ENCODE measurements at regions not wholly inside any gene's neighbourhood (a gene's known extent, or its start where the extent isn't known, plus 50 kb on each side); places are given as distances from the start of the nearest gene placed in this dataset.

GRCh38 chr6:147078106-147078505 lies 126.1 kb upstream of the STXBP5 start:
- Mint-ChIP-seq H3K9me3 (peaks cover 0 to 2% (median 0%) of the 10 kb centered on the region in 11 donors), H3K36me3 (no peaks in the 10 kb centered on the region), H3K27me3 (no peaks in the 10 kb centered on the region), H3K4me3 (no peak overlapping the region), H3K27ac (no peak overlapping the region), H3K4me1 (peaks cover 0 to 6% (median 0%) of the 10 kb centered on the region in 7 donors)
- H3K27ac ChIP-seq (ENCODE audit: low read depth, low read length): no peak overlapping the region
- no peaks in the 10 kb centered on the region for H3K9me3 ChIP-seq (ENCODE audit: control insufficient read depth in 2 of 3, low read length in 3 of 3)
- ChIA-PET POLR2A (no interaction called here), CTCF (no interaction called here)
- H3K4me3 ChIP-seq (ENCODE audit: low read length): no peak overlapping the region
- intact Hi-C loops (cut with micrococcal nuclease): no loop called here
- H3K36me3 ChIP-seq (ENCODE audit: control insufficient read depth in 2 of 3, insufficient read depth in 3 of 3, low read length in 3 of 3): no peaks in the 10 kb centered on the region
- H3K27me3 ChIP-seq (ENCODE audit: control insufficient read depth in 2 of 2, insufficient read depth in 2 of 2, low read length in 2 of 2): no peaks in the 10 kb centered on the region
- DNase-seq (no peak), ATAC-seq (no peak)
- no peaks in the 10 kb centered on the region for H3K4me1 ChIP-seq (ENCODE audit: control insufficient read depth in 2 of 2, insufficient read depth in 2 of 2, low read length in 2 of 2)

DNA sequence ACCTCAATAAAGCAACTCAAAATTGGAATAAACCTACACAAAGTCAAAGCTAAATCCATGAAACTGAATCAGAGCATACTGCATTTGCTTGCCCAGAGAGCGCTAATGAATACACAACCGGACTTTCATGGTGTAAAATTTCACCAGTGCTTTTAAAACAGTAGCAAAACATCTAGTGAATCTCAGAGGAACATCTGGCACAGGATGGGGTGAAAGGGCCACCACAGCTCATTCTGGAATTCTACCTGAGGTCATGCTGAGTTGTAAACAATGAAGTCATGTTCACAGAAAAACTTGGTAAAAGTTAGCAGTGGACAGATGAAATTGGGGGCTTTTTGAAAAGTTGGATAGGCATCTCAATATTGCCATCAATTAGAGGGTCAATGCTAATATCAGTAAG lies 125.6 kb upstream of the STXBP5 start:
- ChIA-PET CTCF (no interaction called here), POLR2A (no interaction called here)
- ATAC-seq (no peak), DNase-seq (no peak)
- Histone ChIP-seq H3K9me3 (ENCODE audit: control insufficient read depth in 2 of 3, low read length in 3 of 3) (no peaks in the 10 kb centered on the region), H3K36me3 (ENCODE audit: control insufficient read depth in 2 of 3, insufficient read depth in 3 of 3, low read length in 3 of 3) (no peaks in the 10 kb centered on the region), H3K27me3 (ENCODE audit: control insufficient read depth in 2 of 2, insufficient read depth in 2 of 2, low read length in 2 of 2) (no peaks in the 10 kb centered on the region), H3K4me3 (ENCODE audit: low read length) (no peak overlapping the region), H3K27ac (ENCODE audit: low read depth, low read length) (no peak overlapping the region), H3K4me1 (ENCODE audit: control insufficient read depth in 2 of 2, insufficient read depth in 2 of 2, low read length in 2 of 2) (no peaks in the 10 kb centered on the region)
- Mint-ChIP-seq H3K27ac (no peak overlapping the region), H3K27me3 (no peaks in the 10 kb centered on the region), H3K9me3 (peaks cover 0 to 2% (median 0%) of the 10 kb centered on the region in 11 donors), H3K36me3 (no peaks in the 10 kb centered on the region), H3K4me3 (no peak overlapping the region), H3K4me1 (peaks cover 0 to 6% (median 0%) of the 10 kb centered on the region in 7 donors)
- intact Hi-C loops (cut with micrococcal nuclease): no loop called here

DNA sequence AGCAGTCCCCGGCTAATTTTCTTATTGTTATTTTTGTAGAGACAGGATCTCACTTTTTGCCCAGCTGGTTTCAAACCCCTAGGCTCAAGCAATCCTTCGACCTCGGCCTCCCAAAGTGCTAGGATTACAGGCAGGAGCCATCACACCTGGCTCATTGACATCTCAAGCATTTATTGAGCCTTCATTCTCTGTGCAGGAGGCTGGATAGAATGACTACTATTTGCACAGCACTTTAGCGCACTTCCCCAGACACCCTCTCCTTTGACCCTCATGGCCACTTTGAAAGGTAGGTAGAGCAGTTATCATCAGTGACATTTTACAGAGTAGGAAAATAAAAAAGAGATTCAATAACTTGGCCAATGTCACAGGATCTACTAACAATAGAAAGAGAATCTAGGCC lies 124.0 kb upstream of the STXBP5 start:
- Histone ChIP-seq H3K9me3 (ENCODE audit: control insufficient read depth in 2 of 3, low read length in 3 of 3) (no peaks in the 10 kb centered on the region), H3K4me1 (ENCODE audit: control insufficient read depth in 2 of 2, insufficient read depth in 2 of 2, low read length in 2 of 2) (no peaks in the 10 kb centered on the region), H3K36me3 (ENCODE audit: control insufficient read depth in 2 of 3, insufficient read depth in 3 of 3, low read length in 3 of 3) (no peaks in the 10 kb centered on the region), H3K27me3 (ENCODE audit: control insufficient read depth in 2 of 2, insufficient read depth in 2 of 2, low read length in 2 of 2) (no peaks in the 10 kb centered on the region), H3K4me3 (ENCODE audit: low read length) (no peak overlapping the region), H3K27ac (ENCODE audit: low read depth, low read length) (no peak overlapping the region)
- ChIA-PET POLR2A (no interaction called here), CTCF (no interaction called here)
- ATAC-seq (no peak), DNase-seq (no peak)
- no peaks in the 10 kb centered on the region for H3K27me3 Mint-ChIP-seq
- intact Hi-C loops (cut with micrococcal nuclease): no loop called here
- H3K36me3 Mint-ChIP-seq: no peaks in the 10 kb centered on the region
- H3K4me1 Mint-ChIP-seq: peaks cover 0 to 12% (median 4%) of the 10 kb centered on the region in 7 donors
- peak overlapping the region in 1 of 9 donors; percentile 71 for H3K27ac Mint-ChIP-seq
- H3K4me3 Mint-ChIP-seq: no peak overlapping the region
- H3K9me3 Mint-ChIP-seq: peaks cover 0 to 2% (median 0%) of the 10 kb centered on the region in 11 donors

- H3K27me3 ChIP-seq (ENCODE audit: control insufficient read depth in 2 of 2, insufficient read depth in 2 of 2, low read length in 2 of 2): no peaks in the 10 kb centered on the region
- H3K9me3 ChIP-seq (ENCODE audit: control insufficient read depth in 2 of 3, low read length in 3 of 3): no peaks in the 10 kb centered on the region
- DNase-seq: no peak
- H3K4me1 ChIP-seq (ENCODE audit: control insufficient read depth in 2 of 2, insufficient read depth in 2 of 2, low read length in 2 of 2): no peaks in the 10 kb centered on the region
- H3K4me3 ChIP-seq (ENCODE audit: low read length): no peak overlapping the region
- H3K36me3 ChIP-seq (ENCODE audit: control insufficient read depth in 2 of 3, insufficient read depth in 3 of 3, low read length in 3 of 3): no peaks in the 10 kb centered on the region
- ATAC-seq: no peak
- CTCF ChIA-PET: interaction anchor here (0.6 kb wide), 1 partner anchor 201 kb away, joined by 3 read pairs; no protein-coding TSS in a partner anchor
- Mint-ChIP-seq H3K4me3 (no peak overlapping the region), H3K4me1 (peaks cover 0 to 12% (median 4%) of the 10 kb centered on the region in 7 donors), H3K9me3 (peaks cover 0 to 2% (median 0%) of the 10 kb centered on the region in 11 donors), H3K27me3 (no peaks in the 10 kb centered on the region), H3K27ac (no peak overlapping the region), H3K36me3 (no peaks in the 10 kb centered on the region)
- POLR2A ChIA-PET: no interaction called here
- H3K27ac ChIP-seq (ENCODE audit: low read depth, low read length): no peak overlapping the region
- intact Hi-C loops (cut with micrococcal nuclease): no loop called here
These were observed 123.1 kb upstream of the STXBP5 start for GRCh38 chr6:147081076-147081609.

DNA sequence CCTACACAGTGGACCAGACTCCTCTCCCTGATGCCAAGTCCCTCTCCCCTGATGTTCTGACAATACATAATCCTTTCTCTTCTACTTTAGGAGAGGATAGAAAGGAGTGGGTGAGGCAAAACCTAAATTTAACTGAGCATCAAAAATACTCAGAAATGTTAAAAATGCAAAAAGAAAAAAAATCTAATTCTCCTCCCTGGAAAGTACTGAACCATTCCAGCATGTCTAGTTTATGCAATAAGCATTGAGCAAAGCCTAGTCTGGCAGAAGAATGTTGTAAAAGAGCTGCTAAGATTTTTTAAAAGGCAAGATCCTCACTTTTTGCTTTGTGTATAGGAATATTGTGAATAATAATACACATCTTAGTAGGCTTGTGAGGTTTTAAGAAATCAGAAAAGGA lies 116.6 kb upstream of the STXBP5 start:
- no peak for ATAC-seq
- H3K27ac Mint-ChIP-seq: no peak overlapping the region
- H3K9me3 Mint-ChIP-seq: peaks cover 0 to 15% (median 7%) of the 10 kb centered on the region in 11 donors
- H3K27me3 Mint-ChIP-seq: no peaks in the 10 kb centered on the region
- intact Hi-C loops (cut with micrococcal nuclease): no loop called here
- DNase-seq: no peak
- peaks cover 0 to 5% (median 0%) of the 10 kb centered on the region in 3 experiments for H3K9me3 ChIP-seq (ENCODE audit: control insufficient read depth in 2 of 3, low read length in 3 of 3)
- H3K36me3 Mint-ChIP-seq: peaks cover 0 to 17% (median 5%) of the 10 kb centered on the region in 5 donors
- H3K4me3 Mint-ChIP-seq: no peak overlapping the region
- H3K27me3 ChIP-seq (ENCODE audit: control insufficient read depth in 2 of 2, insufficient read depth in 2 of 2, low read length in 2 of 2): peaks cover 0 to 3% of the 10 kb centered on the region in 2 donors
- ChIA-PET POLR2A (no interaction called here), CTCF (no interaction called here)
- H3K4me1 Mint-ChIP-seq: peaks cover 0 to 7% (median 4%) of the 10 kb centered on the region in 7 donors
- H3K4me1 ChIP-seq (ENCODE audit: control insufficient read depth in 2 of 2, insufficient read depth in 2 of 2, low read length in 2 of 2): no peaks in the 10 kb centered on the region
- H3K4me3 ChIP-seq (ENCODE audit: low read length): no peak overlapping the region
- no peaks in the 10 kb centered on the region for H3K36me3 ChIP-seq (ENCODE audit: control insufficient read depth in 2 of 3, insufficient read depth in 3 of 3, low read length in 3 of 3)
- no peak overlapping the region for H3K27ac ChIP-seq (ENCODE audit: low read depth, low read length)

DNA sequence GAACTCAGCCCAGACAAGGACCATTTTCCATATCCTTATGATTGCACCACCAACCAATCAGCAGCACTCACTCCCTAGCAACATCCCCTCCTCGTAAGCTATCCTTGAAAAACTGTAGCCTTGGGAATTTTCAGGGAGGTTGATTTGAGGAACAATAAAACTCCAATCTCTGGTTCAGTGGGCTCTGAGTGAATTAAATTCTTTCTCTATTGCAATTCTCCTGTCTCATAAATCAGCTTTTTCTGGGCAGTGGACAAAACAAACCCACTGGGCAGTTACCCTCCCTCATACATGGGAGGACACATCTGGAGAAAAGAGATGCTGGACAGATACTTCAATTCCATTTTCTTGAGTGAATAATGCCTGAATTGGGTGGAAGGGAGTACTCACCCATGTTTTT lies 115.4 kb upstream of the STXBP5 start:
- intact Hi-C loops (cut with micrococcal nuclease): no loop called here
- H3K36me3 ChIP-seq (ENCODE audit: control insufficient read depth in 2 of 3, insufficient read depth in 3 of 3, low read length in 3 of 3): no peaks in the 10 kb centered on the region
- no peak overlapping the region for H3K27ac ChIP-seq (ENCODE audit: low read depth, low read length)
- ATAC-seq (no peak), DNase-seq (no peak)
- Mint-ChIP-seq H3K9me3 (peaks cover 0 to 15% (median 7%) of the 10 kb centered on the region in 11 donors), H3K4me3 (no peak overlapping the region), H3K36me3 (peaks cover 0 to 17% (median 5%) of the 10 kb centered on the region in 5 donors), H3K27me3 (no peaks in the 10 kb centered on the region), H3K27ac (no peak overlapping the region), H3K4me1 (peaks cover 0 to 4% (median 4%) of the 10 kb centered on the region in 7 donors)
- ChIA-PET CTCF (no interaction called here), POLR2A (no interaction called here)
- no peaks in the 10 kb centered on the region for H3K4me1 ChIP-seq (ENCODE audit: control insufficient read depth in 2 of 2, insufficient read depth in 2 of 2, low read length in 2 of 2)
- H3K4me3 ChIP-seq (ENCODE audit: low read length): no peak overlapping the region
- H3K9me3 ChIP-seq (ENCODE audit: control insufficient read depth in 2 of 3, low read length in 3 of 3): peaks cover 0 to 5% (median 0%) of the 10 kb centered on the region in 3 experiments
- peaks cover 0 to 3% of the 10 kb centered on the region in 2 donors for H3K27me3 ChIP-seq (ENCODE audit: control insufficient read depth in 2 of 2, insufficient read depth in 2 of 2, low read length in 2 of 2)

DNA sequence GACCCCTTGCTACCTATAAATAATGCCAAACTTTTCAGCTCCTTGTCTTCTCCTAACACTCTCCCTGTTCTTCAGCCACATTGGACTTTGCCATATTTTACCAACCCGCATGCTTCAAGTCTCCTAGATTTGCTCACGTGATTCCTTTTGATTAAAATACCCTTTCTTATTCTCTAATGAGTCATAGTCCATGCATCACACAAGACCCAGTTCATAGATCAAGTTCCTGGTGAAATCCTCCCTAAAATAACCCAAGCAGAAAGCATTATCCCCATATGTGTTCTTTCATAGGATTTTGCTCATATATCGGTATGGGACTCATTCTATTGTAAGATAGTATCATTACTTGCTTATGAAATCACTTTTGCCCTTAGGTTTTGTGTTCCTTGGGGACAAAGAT lies 108.9 kb upstream of the STXBP5 start:
- Mint-ChIP-seq H3K4me1 (peaks cover 0 to 2% (median 0%) of the 10 kb centered on the region in 7 donors), H3K27ac (no peak overlapping the region), H3K36me3 (peaks cover 0 to 11% (median 3%) of the 10 kb centered on the region in 5 donors), H3K9me3 (peaks cover 0 to 6% (median 0%) of the 10 kb centered on the region in 11 donors), H3K27me3 (no peaks in the 10 kb centered on the region), H3K4me3 (no peak overlapping the region)
- H3K4me1 ChIP-seq (ENCODE audit: control insufficient read depth in 2 of 2, insufficient read depth in 2 of 2, low read length in 2 of 2): no peaks in the 10 kb centered on the region
- no peak for DNase-seq
- H3K36me3 ChIP-seq (ENCODE audit: control insufficient read depth in 2 of 3, insufficient read depth in 3 of 3, low read length in 3 of 3): no peaks in the 10 kb centered on the region
- H3K9me3 ChIP-seq (ENCODE audit: control insufficient read depth in 2 of 3, low read length in 3 of 3): no peaks in the 10 kb centered on the region
- ChIA-PET POLR2A (no interaction called here), CTCF (no interaction called here)
- no peak overlapping the region for H3K27ac ChIP-seq (ENCODE audit: low read depth, low read length)
- ATAC-seq: no peak
- no peaks in the 10 kb centered on the region for H3K27me3 ChIP-seq (ENCODE audit: control insufficient read depth in 2 of 2, insufficient read depth in 2 of 2, low read length in 2 of 2)
- H3K4me3 ChIP-seq (ENCODE audit: low read length): no peak overlapping the region
- intact Hi-C loops (cut with micrococcal nuclease): no loop called here
